ENCODE measurements at regions not wholly inside any gene's neighbourhood (a gene's known extent, or its start where the extent isn't known, plus 50 kb on each side); places are given as distances from the start of the nearest gene placed in this dataset.

GRCh38 chr2:8072907-8073306 lies 608.9 kb upstream of the ID2 start:
- no peak for DNase-seq

GRCh38 chr2:8073916-8074315 lies 607.9 kb upstream of the ID2 start:
- no peak for DNase-seq

- no peak for DNase-seq
Measured at GRCh38 chr2:8076448-8077342, 605.2 kb upstream of the ID2 start.

GRCh38 chr2:8078705-8079104 lies 603.2 kb upstream of the ID2 start:
- no peak for DNase-seq

- DNase-seq: no peak
Measured at GRCh38 chr2:8080063-8080462, 601.8 kb upstream of the ID2 start.

GRCh38 chr2:8081130-8081529 lies 600.7 kb upstream of the ID2 start:
- no peak for DNase-seq

- no peak for DNase-seq
Measured at GRCh38 chr2:8082840-8083239, 599.0 kb upstream of the ID2 start.

GRCh38 chr2:8086357-8086756 lies 595.5 kb upstream of the ID2 start:
- no peak for DNase-seq

GRCh38 chr2:8086796-8087479 lies 594.9 kb upstream of the ID2 start:
- DNase-seq: no peak

GRCh38 chr2:8087480-8087840 lies 594.4 kb upstream of the ID2 start:
- no peak for DNase-seq

- no peak for DNase-seq
Measured at GRCh38 chr2:8088810-8089209, 593.0 kb upstream of the ID2 start.

- no peak for DNase-seq
Measured at GRCh38 chr2:8089596-8089995, 592.3 kb upstream of the ID2 start.

GRCh38 chr2:8090748-8091700 lies 590.8 kb upstream of the ID2 start:
- no peak for DNase-seq

- no peak for DNase-seq
Measured at GRCh38 chr2:8094526-8094925, 587.3 kb upstream of the ID2 start.

- DNase-seq: no peak
Measured at GRCh38 chr2:8095978-8096377, 585.9 kb upstream of the ID2 start.

GRCh38 chr2:8096484-8096883 lies 585.4 kb upstream of the ID2 start:
- DNase-seq: no peak

- no peak for DNase-seq
Measured at GRCh38 chr2:8098476-8099266, 583.2 kb upstream of the ID2 start.

- DNase-seq: no peak
Measured at GRCh38 chr2:8099267-8099582, 582.6 kb upstream of the ID2 start.

- DNase-seq: no peak
Measured at GRCh38 chr2:8101614-8102277, 580.1 kb upstream of the ID2 start.

GRCh38 chr2:8102470-8102869 lies 579.4 kb upstream of the ID2 start:
- DNase-seq: no peak

- no peak for DNase-seq
Measured at GRCh38 chr2:8103085-8103708, 578.7 kb upstream of the ID2 start.

- no peak for DNase-seq
Measured at GRCh38 chr2:8107150-8107549, 574.7 kb upstream of the ID2 start.
